ENCODE measurements at regions not wholly inside any gene's neighbourhood (a gene's known extent, or its start where the extent isn't known, plus 50 kb on each side); places are given as distances from the start of the nearest gene placed in this dataset.

GRCh38 chr14:97866664-97867063 is 1069.5 kb downstream of the VRK1 start:
- no peak for DNase-seq

GRCh38 chr14:97873291-97873690 is 1076.1 kb downstream of the VRK1 start:
- no peak for DNase-seq

GRCh38 chr14:97874394-97874793 is 1077.2 kb downstream of the VRK1 start:
- no peak for DNase-seq

DNA sequence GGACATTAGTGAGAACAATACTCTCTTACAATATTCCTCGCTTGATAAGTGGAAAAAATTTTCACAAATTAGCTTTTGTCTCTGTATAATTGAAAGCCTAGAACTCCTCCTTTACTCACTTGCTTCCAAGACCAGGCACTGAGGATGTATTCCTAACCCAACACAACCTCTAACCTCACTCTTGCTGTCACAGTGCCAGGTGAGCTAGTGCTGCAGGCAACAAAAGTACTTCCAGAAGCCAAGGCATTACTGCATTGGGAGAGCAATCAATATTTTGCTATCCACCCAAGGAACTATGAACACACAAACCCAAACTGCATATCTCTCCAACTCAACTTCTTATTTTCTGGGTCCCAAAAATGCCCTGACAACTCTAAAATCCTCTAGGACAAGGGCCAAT is 1081.0 kb downstream of the VRK1 start:
- no peak for DNase-seq

DNA sequence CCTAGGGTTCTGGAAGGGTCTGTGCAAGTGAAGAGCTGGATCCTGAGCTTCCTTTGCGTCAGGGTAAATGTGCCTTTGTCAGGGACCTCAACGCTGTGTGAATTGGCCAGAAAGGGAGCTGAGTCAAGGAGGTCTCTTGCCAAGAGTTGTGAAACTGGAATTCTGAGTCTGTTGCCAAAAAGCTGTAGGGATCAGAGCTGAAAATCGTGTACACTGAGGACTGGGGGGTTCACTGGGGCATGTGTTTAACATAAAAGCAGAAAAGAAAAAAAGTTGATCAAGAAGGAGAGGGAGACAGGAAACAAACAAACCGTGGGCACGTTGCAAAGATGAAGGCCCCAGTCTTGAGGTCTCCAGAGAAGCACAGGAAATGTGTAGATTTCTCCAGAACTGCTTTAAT is 1081.5 kb downstream of the VRK1 start:
- peak; percentile 79 to 84 for DNase-seq

GRCh38 chr14:97887690-97888089 is 1090.5 kb downstream of the VRK1 start:
- no peak for DNase-seq

GRCh38 chr14:97888331-97888730 is 1091.1 kb downstream of the VRK1 start:
- no peak for DNase-seq

DNA sequence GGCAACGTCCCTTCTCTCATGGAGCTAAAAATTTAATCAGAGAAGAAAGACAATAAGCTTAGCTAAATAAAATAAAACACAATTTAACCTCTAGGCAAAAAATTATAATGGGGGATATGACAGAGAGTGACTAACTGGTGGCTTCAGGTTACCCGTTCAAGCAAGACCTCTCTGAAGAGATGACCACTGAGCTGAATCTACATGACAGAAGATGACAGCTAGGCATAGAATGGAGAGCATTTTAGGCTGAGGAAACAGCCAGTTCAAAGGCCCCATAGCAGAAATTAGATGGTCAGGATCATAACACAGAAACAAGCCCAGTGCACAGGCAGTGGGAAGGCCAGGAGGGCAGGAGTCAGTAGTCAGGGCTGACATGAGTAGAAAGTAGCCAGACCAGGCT is 1094.3 kb downstream of the VRK1 start:
- no peak for DNase-seq

GRCh38 chr14:97894552-97894951 is 1097.4 kb downstream of the VRK1 start:
- no peak for DNase-seq

- DNase-seq = peak; percentile 2 to 8
Observed at GRCh38 chr14:97900196-97900854, 1103.1 kb downstream of the VRK1 start.

GRCh38 chr14:97902630-97903029 is 1105.4 kb downstream of the VRK1 start:
- no peak for DNase-seq

DNA sequence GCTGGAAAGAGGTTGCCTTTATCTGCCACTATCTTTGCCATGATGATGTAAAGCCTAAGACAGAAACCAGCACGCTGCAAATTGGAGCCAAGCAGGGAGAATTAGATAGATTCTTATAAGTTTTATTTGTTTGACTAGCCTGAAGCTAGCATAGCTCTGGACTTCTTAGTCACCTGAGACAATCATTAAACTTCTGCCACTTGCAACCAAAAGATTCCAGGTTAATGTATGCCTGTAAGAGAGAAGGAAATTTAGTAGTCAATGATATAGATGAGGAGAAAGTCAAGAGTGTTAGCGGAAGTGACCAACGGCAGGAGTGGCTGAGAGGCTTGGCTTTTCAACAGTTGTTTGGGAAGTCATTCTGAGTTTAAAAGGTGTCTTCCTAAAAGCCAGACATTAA is 1106.6 kb downstream of the VRK1 start:
- DNase-seq = no peak

DNA sequence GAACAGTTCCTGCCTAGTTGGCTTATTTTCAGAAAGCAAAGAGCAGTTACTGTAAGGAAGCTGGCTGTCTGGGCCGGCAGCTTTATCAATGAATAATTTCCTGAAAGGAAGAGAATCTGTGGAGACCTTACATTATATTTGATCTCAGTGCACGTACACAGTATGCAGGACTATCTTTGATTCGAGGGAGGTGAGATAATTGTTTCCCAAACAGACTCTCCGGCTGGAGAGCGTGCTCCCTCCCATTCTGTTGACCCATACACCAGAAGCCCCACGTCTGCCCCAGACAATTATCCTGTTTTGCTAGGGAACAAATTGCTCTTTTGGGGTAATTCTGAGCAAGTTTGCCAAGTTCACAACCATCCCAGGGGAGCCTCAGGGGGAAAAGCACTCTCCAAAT is 1115.0 kb downstream of the VRK1 start:
- no peak for DNase-seq

- no peak for DNase-seq
Observed at GRCh38 chr14:97916100-97916499, 1118.9 kb downstream of the VRK1 start.

GRCh38 chr14:97916669-97917568 is 1119.7 kb downstream of the VRK1 start:
- no peak for DNase-seq

DNA sequence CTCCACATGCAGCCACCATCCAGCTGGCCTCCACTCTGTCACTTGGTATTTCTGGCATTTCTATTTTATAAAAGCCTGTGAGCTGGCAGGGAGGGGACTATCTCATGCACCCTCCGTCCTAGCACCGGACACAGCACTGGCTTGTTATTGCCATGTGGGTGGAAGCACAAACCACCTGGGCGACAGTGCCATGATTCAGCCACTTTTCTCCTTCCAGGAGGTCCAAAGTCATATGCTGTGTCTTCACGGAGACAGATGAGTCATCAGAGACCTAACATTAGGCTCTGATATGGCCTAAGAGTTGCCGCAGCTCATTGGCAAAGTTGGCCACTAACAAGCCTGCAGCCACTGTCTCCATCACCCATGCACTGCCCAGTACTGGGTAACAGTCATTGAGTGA is 1123.0 kb downstream of the VRK1 start:
- no peak for DNase-seq

- no peak for DNase-seq
Observed at GRCh38 chr14:97921296-97921695, 1124.1 kb downstream of the VRK1 start.

DNA sequence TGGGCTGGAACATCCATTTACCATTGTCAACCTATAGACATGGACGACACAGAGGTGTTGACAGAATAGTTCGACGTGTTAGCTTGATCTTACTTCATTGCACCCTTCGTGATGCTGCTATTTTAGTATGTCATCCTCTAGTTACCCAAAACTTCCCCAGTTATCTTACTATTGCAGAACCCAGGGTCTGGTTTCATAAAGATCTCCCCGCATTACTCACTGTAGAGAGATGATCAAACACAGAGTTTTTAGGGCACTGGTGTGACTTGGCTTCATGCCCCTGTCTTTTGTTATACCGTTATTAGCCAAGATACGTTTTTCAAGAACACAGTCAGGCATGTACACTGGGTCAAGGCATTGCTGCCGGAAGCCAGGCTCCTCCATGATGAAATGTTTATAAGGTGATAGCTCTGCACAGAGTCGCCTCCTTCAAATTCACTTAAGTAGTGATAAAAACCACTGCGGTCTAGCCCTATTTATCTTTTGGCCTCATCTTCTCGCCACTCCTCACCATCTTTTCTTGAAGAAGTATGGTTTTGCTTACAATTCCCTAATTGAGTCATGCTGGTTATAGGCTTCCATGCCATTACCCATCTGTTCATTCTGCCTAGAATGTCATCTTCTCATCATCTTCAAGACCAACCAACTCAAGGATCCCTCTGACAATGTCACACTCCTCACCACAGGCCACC is 1127.9 kb downstream of the VRK1 start:
- no peak for DNase-seq

DNA sequence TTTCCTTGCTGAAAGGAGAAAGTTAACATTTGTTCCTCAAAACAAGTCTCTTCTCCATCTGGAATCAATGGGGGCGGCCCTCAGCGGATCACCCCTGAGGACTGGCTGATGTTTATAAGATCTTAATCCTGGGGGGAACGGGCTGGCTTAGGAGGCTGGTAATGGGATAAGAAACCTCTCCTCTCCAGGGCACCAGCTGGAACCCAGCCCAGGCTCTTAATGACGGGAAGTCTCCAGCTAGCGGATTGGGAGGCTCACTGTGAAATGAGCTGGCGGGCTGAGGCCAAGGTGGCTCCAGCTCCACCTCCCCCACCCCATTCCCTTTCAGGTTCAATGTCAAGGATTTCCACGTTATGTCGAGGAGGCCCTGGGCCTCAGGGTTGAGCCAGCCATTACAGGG is 1133.0 kb downstream of the VRK1 start:
- no peak for DNase-seq

- no peak for DNase-seq
Observed at GRCh38 chr14:97931273-97931672, 1134.1 kb downstream of the VRK1 start.

- no peak for DNase-seq
Observed at GRCh38 chr14:97942921-97943320, 1145.7 kb downstream of the VRK1 start.

DNA sequence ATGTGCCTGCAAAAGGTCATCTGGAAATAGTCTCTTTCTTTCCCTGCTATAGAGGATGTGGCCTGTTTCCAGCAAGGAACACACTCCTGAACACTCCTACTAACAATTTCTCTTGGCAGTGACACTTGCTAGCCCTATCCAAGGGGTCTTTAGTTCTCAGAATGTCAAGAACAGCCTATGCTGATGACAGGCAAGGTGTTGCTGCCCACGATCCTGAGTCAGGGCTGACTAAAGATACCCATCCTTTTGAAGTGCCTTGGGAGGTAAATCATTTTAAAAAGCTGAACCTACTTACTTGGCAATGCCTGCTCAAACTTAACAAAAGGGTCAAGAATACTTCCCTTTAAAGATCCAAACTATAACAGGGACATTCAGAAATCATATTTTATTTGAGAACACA is 1146.4 kb downstream of the VRK1 start:
- DNase-seq = no peak

- DNase-seq = no peak
Observed at GRCh38 chr14:97944380-97944779, 1147.2 kb downstream of the VRK1 start.

Data from right lung (tissue), 2 donors.